ENCODE measurements at regions not wholly inside any gene's neighbourhood (a gene's known extent, or its start where the extent isn't known, plus 50 kb on each side); places are given as distances from the start of the nearest gene placed in this dataset.

DNA sequence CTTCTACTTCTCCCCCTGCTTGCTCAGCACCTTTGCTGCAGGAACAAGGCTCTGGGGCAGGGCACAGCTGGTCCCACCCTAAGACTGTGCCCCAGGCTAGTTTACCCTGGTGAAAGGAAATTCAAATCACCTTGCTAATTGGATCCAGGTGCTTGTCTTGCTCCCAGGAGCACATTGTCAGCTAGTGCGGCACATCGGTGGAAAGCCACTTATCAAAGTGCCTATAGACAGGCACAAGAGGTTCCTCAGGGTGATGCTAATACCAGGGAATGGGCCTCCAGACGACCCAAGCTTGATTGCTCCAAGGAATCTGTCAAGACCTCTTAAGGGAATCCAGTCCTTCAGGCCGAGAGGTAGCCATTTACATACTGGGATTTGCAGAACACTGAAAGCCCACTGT lies 64.5 kb upstream of the PRPS1 start:
- Histone ChIP-seq H3K4me3 (no peak overlapping the region), H3K79me2 (ENCODE audit: control insufficient read depth, insufficient read depth, low read length) (no peaks in the 10 kb centered on the region), H2AFZ (ENCODE audit: control insufficient read depth, low read depth, low read length) (no peak overlapping the region), H4K20me1 (ENCODE audit: control insufficient read depth, insufficient read depth) (no peaks in the 10 kb centered on the region), H3K4me2 (ENCODE audit: control insufficient read depth, insufficient read depth) (no peak overlapping the region), H3K9me3 (replicated peaks; ENCODE audit: control insufficient read depth, insufficient read depth, low read length) (no peaks in the 10 kb centered on the region), H3K27me3 (replicated peaks in 1 of 2; ENCODE audit: control insufficient read depth in 2 of 2, insufficient read depth in 2 of 2, low read length in 1 of 2) (no peaks in the 10 kb centered on the region), H3K27ac (ENCODE audit: control insufficient read depth, insufficient read depth) (no peak overlapping the region), H3K36me3 (ENCODE audit: control insufficient read depth in 2 of 2, insufficient read depth in 2 of 2, low read length in 1 of 2) (no peaks in the 10 kb centered on the region), H3K9ac (ENCODE audit: control insufficient read depth, insufficient read depth, low read length) (no peak overlapping the region), H3K4me1 (ENCODE audit: control insufficient read depth, insufficient read depth, low read length) (no peaks in the 10 kb centered on the region)
- ChIA-PET POLR2A (no interaction called here), RAD21 (ENCODE audit: unreplicated experiment) (no interaction called here), CTCF (no interaction called here), SMC1A (ENCODE audit: uncharacterized antibody, unreplicated experiment) (no interaction called here)
- WGBS (ENCODE audit: insufficient coverage, insufficient replicate concordance, low lambda C conversion rate, missing lambda C conversion rate) = 51% methylated on average over 4 of the region's 4 CpGs
- ATAC-seq (no peak), DNase-seq (ENCODE audit: low read depth, low spot score) (no peak), FAIRE-seq (no peak)
- in situ Hi-C loops (cut with MboI) = no loop called here
- no TSS peak for BruUV-seq (replicated peaks)
- TF ChIP-seq PML (IDR thresholded peaks at IDR 0.05; ENCODE audit: low read length) = no peak
- TF ChIP-seq SMAD5 (IDR thresholded peaks at IDR 0.05; ENCODE audit: low read depth) = no peak
- TF ChIP-seq, protein P1, sequence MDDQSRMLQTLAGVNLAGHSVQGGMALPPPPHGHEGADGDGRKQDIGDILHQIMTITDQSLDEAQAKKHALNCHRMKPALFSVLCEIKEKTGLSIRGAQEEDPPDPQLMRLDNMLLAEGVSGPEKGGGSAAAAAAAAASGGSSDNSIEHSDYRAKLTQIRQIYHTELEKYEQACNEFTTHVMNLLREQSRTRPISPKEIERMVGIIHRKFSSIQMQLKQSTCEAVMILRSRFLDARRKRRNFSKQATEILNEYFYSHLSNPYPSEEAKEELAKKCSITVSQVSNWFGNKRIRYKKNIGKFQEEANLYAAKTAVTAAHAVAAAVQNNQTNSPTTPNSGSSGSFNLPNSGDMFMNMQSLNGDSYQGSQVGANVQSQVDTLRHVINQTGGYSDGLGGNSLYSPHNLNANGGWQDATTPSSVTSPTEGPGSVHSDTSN (IDR thresholded peaks at IDR 0.05; ENCODE audit: insufficient replicate concordance, low read depth, low read length) = no peak
- intact Hi-C loops (cut with micrococcal nuclease; ENCODE audit: unreplicated experiment) = no loop called here

DNA sequence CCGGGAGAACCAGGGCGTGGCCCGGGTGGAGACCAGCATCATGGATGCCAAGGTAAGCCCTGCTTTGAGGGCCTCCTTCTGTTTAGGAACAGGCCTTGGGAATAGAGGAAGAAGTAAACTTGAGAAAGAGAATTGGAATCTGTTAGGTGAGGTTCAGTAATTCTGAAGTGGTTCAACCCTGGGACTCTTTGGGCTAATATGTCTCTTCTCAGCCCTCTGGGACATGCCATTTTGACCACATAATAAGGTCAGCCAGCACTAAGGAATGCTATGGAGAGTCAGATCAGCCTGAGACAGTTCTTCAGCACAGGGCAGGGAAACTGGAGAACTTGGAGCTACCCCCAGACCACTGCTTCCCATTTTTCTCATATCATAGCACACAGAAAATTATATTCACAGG lies 63.3 kb upstream of the PRPS1 start:
- intact Hi-C loops (cut with micrococcal nuclease; ENCODE audit: unreplicated experiment) (no loop called here), in situ Hi-C loops (cut with MboI) (no loop called here)
- Histone ChIP-seq H3K4me2 (ENCODE audit: control insufficient read depth, insufficient read depth) (no peak overlapping the region), H3K27me3 (replicated peaks in 1 of 2; ENCODE audit: control insufficient read depth in 2 of 2, insufficient read depth in 2 of 2, low read length in 1 of 2) (no peaks in the 10 kb centered on the region), H3K4me1 (ENCODE audit: control insufficient read depth, insufficient read depth, low read length) (no peaks in the 10 kb centered on the region), H3K9ac (ENCODE audit: control insufficient read depth, insufficient read depth, low read length) (no peak overlapping the region), H3K4me3 (no peak overlapping the region), H3K79me2 (ENCODE audit: control insufficient read depth, insufficient read depth, low read length) (no peaks in the 10 kb centered on the region), H2AFZ (ENCODE audit: control insufficient read depth, low read depth, low read length) (no peak overlapping the region), H3K9me3 (replicated peaks; ENCODE audit: control insufficient read depth, insufficient read depth, low read length) (no peaks in the 10 kb centered on the region), H4K20me1 (ENCODE audit: control insufficient read depth, insufficient read depth) (no peaks in the 10 kb centered on the region), H3K27ac (ENCODE audit: control insufficient read depth, insufficient read depth) (no peak overlapping the region), H3K36me3 (ENCODE audit: control insufficient read depth in 2 of 2, insufficient read depth in 2 of 2, low read length in 1 of 2) (no peaks in the 10 kb centered on the region)
- WGBS (ENCODE audit: insufficient coverage, insufficient replicate concordance, low lambda C conversion rate, missing lambda C conversion rate) = 91% methylated on average over 3 of the region's 3 CpGs
- SMC1A ChIA-PET (ENCODE audit: uncharacterized antibody, unreplicated experiment) = no interaction called here
- CTCF ChIA-PET = interaction anchor here (0.7 kb wide), 1 partner anchor 100 kb away, joined by 3 read pairs; no protein-coding TSS in a partner anchor
- DNase-seq (ENCODE audit: low read depth, low spot score) (no peak), FAIRE-seq (no peak), ATAC-seq (no peak)
- TF ChIP-seq ZSCAN29 (IDR thresholded peaks at IDR 0.05) = no peak
- no peak for TF ChIP-seq LARP7 (IDR thresholded peaks at IDR 0.05)
- no peak for TF ChIP-seq TCF12 (IDR thresholded peaks at IDR 0.05; ENCODE audit: low read depth, low read length)
- no peak for TF ChIP-seq MYC (IDR thresholded peaks at IDR 0.05; ENCODE audit: insufficient read depth, insufficient read length, insufficient replicate concordance, low read length, severe bottlenecking)
- RAD21 ChIA-PET (ENCODE audit: unreplicated experiment) = no interaction called here
- BruUV-seq (replicated peaks) = no TSS peak
- POLR2A ChIA-PET = no interaction called here
